SIG-M5 (cell line): ENCODE measurements at regions not wholly inside any gene's neighbourhood (a gene's known extent, or its start where the extent isn't known, plus 50 kb on each side); places are given as distances from the start of the nearest gene placed in this dataset.
"Not testable (repeated sequence)": the region's sequence is repeated elsewhere in the genome, so short reads cannot be mapped to it uniquely, and the experiment has no call there.

ENCODE experiments used
- DNase-seq: peaks from one replicate; lab custom pipeline; 2025; lab: John Stamatoyannopoulos, UW

- DNase-seq: no peak
These were observed 99.9 kb downstream of the AREG start for GRCh38 chr4:74544655-74545361.

- no peak for DNase-seq
These were observed 100.5 kb downstream of the AREG start for GRCh38 chr4:74545448-74545847.

GRCh38 chr4:74546057-74546456 is 101.1 kb downstream of the AREG start:
- no peak for DNase-seq

GRCh38 chr4:74547042-74547441 is 102.1 kb downstream of the AREG start:
- no peak for DNase-seq

GRCh38 chr4:74548561-74548960 is 103.6 kb downstream of the AREG start:
- DNase-seq: no peak

GRCh38 chr4:74549936-74550335 is 105.0 kb downstream of the AREG start:
- DNase-seq: no peak

- DNase-seq: no peak
These were observed 110.3 kb downstream of the AREG start for GRCh38 chr4:74555231-74555630.

- no peak for DNase-seq
These were observed 110.9 kb downstream of the AREG start for GRCh38 chr4:74555843-74556242.

- no peak for DNase-seq
These were observed 114.9 kb downstream of the AREG start for GRCh38 chr4:74559853-74560252.

- DNase-seq: no peak
These were observed 123.0 kb downstream of the AREG start for GRCh38 chr4:74567981-74568380.

- DNase-seq: no peak
These were observed 125.2 kb downstream of the AREG start for GRCh38 chr4:74570095-74570494.

GRCh38 chr4:74578329-74578728 is 133.4 kb downstream of the AREG start:
- DNase-seq: no peak

- not testable (repeated sequence) for DNase-seq
These were observed 133.9 kb downstream of the AREG start for GRCh38 chr4:74578865-74579264.

GRCh38 chr4:74583089-74583700 is 138.3 kb downstream of the AREG start:
- DNase-seq: no peak

GRCh38 chr4:74583757-74584156 is 138.8 kb downstream of the AREG start:
- DNase-seq: no peak

- DNase-seq: no peak
These were observed 143.4 kb downstream of the AREG start for GRCh38 chr4:74588350-74588749.

- no peak for DNase-seq
These were observed 145.5 kb downstream of the AREG start for GRCh38 chr4:74590476-74590875.

- no peak for DNase-seq
These were observed 153.8 kb downstream of the AREG start for GRCh38 chr4:74598611-74599325.

GRCh38 chr4:74603186-74603585 is 158.2 kb downstream of the AREG start:
- no peak for DNase-seq

GRCh38 chr4:74608151-74608949 is 163.4 kb downstream of the AREG start:
- no peak for DNase-seq

GRCh38 chr4:74610491-74610890 is 165.6 kb downstream of the AREG start:
- no peak for DNase-seq

GRCh38 chr4:74612837-74613236 is 167.9 kb downstream of the AREG start:
- DNase-seq: no peak
